ENCODE measurements at regions not wholly inside any gene's neighbourhood (a gene's known extent, or its start where the extent isn't known, plus 50 kb on each side); places are given as distances from the start of the nearest gene placed in this dataset.

- Histone ChIP-seq H3K9me3 (ENCODE audit: control insufficient read depth, insufficient read depth, low read length) (no peaks in the 10 kb centered on the region), H3K27me3 (ENCODE audit: control insufficient read depth, insufficient read depth, low read length) (no peaks in the 10 kb centered on the region), H3K4me3 (ENCODE audit: low read depth, low read length) (no peak overlapping the region), H3K27ac (ENCODE audit: low read depth, low read length) (peak overlapping the region; percentile 47)
- ChIA-PET CTCF (no interaction called here), POLR2A (no interaction called here)
- peak; percentile 64 for DNase-seq (ENCODE audit: low read depth, low spot score)
- TF ChIP-seq CTCF (IDR thresholded peaks at IDR 0.05; ENCODE audit: low read depth, low read length): no peak
These were observed 437.3 kb upstream of the HTR2A start for GRCh38 chr13:47334173-47334572.

DNA sequence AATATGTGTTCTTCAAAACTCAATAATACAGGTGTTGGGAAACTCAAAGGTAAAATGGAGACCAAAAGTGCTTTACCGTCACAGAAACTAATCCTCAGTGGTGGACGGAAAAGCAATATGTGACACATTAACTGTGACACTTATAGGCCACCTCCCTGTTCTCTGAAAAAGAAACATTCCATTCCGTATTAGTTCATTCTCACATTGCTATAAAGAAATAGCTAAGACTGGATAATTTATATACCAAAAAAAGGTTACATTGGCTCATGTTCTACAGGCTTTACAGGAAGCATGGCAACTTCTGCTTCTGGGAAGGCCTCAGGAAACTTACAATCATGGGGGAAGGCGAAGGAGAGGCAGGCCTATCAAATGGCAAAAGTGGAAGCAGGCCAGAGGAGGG, 435.3 kb upstream of the HTR2A start:
- ChIA-PET POLR2A (no interaction called here), CTCF (no interaction called here)
- Histone ChIP-seq H3K4me3 (ENCODE audit: low read depth, low read length) (no peak overlapping the region), H3K27ac (ENCODE audit: low read depth, low read length) (no peak overlapping the region), H3K27me3 (ENCODE audit: control insufficient read depth, insufficient read depth, low read length) (no peaks in the 10 kb centered on the region), H3K9me3 (ENCODE audit: control insufficient read depth, insufficient read depth, low read length) (no peaks in the 10 kb centered on the region)
- no peak for TF ChIP-seq CTCF (IDR thresholded peaks at IDR 0.05; ENCODE audit: low read depth, low read length)
- no peak for DNase-seq (ENCODE audit: low read depth, low spot score)

DNA sequence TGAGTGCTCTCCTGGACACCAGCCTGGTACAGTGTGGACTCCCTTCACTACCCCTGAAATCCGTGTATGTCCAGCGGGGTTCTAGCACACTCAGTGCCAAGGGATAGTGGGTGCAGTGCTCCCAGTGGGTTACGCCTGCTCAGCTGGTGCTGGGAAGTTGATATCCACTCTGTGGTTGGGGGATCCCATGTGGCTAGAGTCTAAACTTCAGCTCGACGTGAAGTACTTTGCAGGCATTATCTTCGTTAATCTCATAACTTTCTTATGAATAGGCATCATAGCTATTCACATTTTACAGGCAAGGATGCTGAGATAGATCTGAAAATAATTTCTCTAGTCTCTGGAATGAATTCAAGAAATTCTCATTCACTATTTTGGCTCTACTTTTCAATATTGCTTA, 433.2 kb upstream of the HTR2A start:
- ChIA-PET CTCF (no interaction called here), POLR2A (no interaction called here)
- H3K27me3 ChIP-seq (ENCODE audit: control insufficient read depth, insufficient read depth, low read length): no peaks in the 10 kb centered on the region
- no peak for TF ChIP-seq CTCF (IDR thresholded peaks at IDR 0.05; ENCODE audit: low read depth, low read length)
- H3K4me3 ChIP-seq (ENCODE audit: low read depth, low read length): no peak overlapping the region
- H3K27ac ChIP-seq (ENCODE audit: low read depth, low read length): no peak overlapping the region
- no peak for DNase-seq (ENCODE audit: low read depth, low spot score)
- no peaks in the 10 kb centered on the region for H3K9me3 ChIP-seq (ENCODE audit: control insufficient read depth, insufficient read depth, low read length)

- TF ChIP-seq CTCF (IDR thresholded peaks at IDR 0.05; ENCODE audit: low read depth, low read length): no peak
- POLR2A ChIA-PET: no interaction called here
- no peak for DNase-seq (ENCODE audit: low read depth, low spot score)
- no peaks in the 10 kb centered on the region for H3K9me3 ChIP-seq (ENCODE audit: control insufficient read depth, insufficient read depth, low read length)
- H3K27ac ChIP-seq (ENCODE audit: low read depth, low read length): no peak overlapping the region
- no peaks in the 10 kb centered on the region for H3K27me3 ChIP-seq (ENCODE audit: control insufficient read depth, insufficient read depth, low read length)
- H3K4me3 ChIP-seq (ENCODE audit: low read depth, low read length): no peak overlapping the region
- CTCF ChIA-PET: no interaction called here
These were observed 431.0 kb upstream of the HTR2A start for GRCh38 chr13:47327861-47328260.

DNA sequence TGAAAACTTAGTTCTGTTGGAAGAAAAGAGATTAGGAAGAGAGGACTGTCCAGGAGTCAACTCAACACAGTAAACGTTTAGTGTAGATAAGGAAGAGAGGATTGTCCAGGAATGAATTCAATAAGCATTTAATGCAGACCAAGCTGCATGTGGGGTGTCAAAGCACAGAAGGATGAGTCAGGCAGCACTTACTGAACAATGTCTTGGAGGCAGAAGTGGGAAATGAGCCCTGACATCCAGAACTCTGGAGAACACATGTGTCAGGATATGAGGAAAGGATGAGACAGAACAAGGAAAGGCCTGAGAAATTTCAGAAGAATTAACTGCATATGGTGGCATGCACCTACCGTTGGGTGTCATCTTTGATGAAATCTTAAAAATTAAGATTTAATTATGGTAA, 429.2 kb upstream of the HTR2A start:
- H3K9me3 ChIP-seq (ENCODE audit: control insufficient read depth, insufficient read depth, low read length): no peaks in the 10 kb centered on the region
- ChIA-PET CTCF (no interaction called here), POLR2A (no interaction called here)
- TF ChIP-seq CTCF (IDR thresholded peaks at IDR 0.05; ENCODE audit: low read depth, low read length): no peak
- H3K4me3 ChIP-seq (ENCODE audit: low read depth, low read length): no peak overlapping the region
- no peak overlapping the region for H3K27ac ChIP-seq (ENCODE audit: low read depth, low read length)
- no peak for DNase-seq (ENCODE audit: low read depth, low spot score)
- H3K27me3 ChIP-seq (ENCODE audit: control insufficient read depth, insufficient read depth, low read length): no peaks in the 10 kb centered on the region

Measured in AG04450 (cell line).